HL-60 (cell line): ENCODE measurements at regions not wholly inside any gene's neighbourhood (a gene's known extent, or its start where the extent isn't known, plus 50 kb on each side); places are given as distances from the start of the nearest gene placed in this dataset.

Experiments
- POLR2AphosphoS5 ChIP-seq: IDR thresholded peaks from 2 replicates; pipeline ENCODE4 v1.6.1; 2012; ENCODE audit warnings: low read depth
- REST ChIP-seq: IDR thresholded peaks from 2 replicates; pipeline ENCODE4 v1.6.1; 2012; ENCODE audit warnings: low read depth; ENCODE audit not compliant: insufficient replicate concordance
- TF ChIP-seq, protein P1 (sequence below): IDR thresholded peaks from one replicate; pipeline ENCODE4 v1.5.1; 2011; ENCODE audit warnings: low read length, control low read depth, inconsistent platforms; ENCODE audit not compliant: insufficient read depth

DNA sequence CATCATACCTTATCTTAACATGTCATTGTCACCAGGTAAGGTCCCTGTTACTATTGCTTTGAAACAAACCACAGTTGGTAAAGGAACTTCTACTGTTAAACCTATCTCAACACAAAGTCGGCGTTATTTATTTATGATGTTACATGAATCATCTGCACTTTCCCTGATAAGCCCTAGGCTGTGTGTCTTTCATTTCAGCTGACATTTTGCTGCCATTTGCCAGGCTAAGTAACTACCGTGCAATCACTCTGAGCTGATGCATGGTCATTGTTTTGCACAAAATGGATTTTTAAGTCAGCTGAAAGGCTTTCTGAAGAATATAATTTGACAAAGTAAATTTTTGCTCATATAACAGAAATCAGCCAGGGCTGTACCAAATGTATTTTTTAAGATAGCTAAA, 546.5 kb downstream of the ZNF608 start:
- TF ChIP-seq REST (no peak), POLR2AphosphoS5 (no peak)
- TF ChIP-seq, protein P1, sequence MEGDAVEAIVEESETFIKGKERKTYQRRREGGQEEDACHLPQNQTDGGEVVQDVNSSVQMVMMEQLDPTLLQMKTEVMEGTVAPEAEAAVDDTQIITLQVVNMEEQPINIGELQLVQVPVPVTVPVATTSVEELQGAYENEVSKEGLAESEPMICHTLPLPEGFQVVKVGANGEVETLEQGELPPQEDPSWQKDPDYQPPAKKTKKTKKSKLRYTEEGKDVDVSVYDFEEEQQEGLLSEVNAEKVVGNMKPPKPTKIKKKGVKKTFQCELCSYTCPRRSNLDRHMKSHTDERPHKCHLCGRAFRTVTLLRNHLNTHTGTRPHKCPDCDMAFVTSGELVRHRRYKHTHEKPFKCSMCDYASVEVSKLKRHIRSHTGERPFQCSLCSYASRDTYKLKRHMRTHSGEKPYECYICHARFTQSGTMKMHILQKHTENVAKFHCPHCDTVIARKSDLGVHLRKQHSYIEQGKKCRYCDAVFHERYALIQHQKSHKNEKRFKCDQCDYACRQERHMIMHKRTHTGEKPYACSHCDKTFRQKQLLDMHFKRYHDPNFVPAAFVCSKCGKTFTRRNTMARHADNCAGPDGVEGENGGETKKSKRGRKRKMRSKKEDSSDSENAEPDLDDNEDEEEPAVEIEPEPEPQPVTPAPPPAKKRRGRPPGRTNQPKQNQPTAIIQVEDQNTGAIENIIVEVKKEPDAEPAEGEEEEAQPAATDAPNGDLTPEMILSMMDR, result no peak
